ENCODE measurements at regions not wholly inside any gene's neighbourhood (a gene's known extent, or its start where the extent isn't known, plus 50 kb on each side); places are given as distances from the start of the nearest gene placed in this dataset.

DNA sequence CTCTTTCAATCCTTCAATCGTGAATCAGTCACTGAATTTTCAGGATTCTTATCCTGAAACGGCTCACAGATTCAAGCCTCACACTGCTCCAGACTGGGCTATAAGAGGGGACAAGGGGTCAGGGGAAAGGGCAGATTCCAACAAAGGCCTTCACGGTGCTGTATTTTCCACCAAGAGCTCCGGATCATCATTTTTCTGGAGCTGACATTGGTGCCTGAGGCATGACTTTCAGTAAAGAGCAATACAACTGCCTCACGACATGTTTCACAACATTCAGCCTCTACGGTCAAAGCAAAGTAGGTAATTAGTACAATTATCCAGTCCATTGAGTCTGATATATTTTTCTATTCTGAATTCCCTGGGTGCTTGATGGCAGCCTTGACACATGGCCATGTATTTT, 185.0 kb upstream of the PRICKLE2 start (continued):
- TF ChIP-seq, protein P1, sequence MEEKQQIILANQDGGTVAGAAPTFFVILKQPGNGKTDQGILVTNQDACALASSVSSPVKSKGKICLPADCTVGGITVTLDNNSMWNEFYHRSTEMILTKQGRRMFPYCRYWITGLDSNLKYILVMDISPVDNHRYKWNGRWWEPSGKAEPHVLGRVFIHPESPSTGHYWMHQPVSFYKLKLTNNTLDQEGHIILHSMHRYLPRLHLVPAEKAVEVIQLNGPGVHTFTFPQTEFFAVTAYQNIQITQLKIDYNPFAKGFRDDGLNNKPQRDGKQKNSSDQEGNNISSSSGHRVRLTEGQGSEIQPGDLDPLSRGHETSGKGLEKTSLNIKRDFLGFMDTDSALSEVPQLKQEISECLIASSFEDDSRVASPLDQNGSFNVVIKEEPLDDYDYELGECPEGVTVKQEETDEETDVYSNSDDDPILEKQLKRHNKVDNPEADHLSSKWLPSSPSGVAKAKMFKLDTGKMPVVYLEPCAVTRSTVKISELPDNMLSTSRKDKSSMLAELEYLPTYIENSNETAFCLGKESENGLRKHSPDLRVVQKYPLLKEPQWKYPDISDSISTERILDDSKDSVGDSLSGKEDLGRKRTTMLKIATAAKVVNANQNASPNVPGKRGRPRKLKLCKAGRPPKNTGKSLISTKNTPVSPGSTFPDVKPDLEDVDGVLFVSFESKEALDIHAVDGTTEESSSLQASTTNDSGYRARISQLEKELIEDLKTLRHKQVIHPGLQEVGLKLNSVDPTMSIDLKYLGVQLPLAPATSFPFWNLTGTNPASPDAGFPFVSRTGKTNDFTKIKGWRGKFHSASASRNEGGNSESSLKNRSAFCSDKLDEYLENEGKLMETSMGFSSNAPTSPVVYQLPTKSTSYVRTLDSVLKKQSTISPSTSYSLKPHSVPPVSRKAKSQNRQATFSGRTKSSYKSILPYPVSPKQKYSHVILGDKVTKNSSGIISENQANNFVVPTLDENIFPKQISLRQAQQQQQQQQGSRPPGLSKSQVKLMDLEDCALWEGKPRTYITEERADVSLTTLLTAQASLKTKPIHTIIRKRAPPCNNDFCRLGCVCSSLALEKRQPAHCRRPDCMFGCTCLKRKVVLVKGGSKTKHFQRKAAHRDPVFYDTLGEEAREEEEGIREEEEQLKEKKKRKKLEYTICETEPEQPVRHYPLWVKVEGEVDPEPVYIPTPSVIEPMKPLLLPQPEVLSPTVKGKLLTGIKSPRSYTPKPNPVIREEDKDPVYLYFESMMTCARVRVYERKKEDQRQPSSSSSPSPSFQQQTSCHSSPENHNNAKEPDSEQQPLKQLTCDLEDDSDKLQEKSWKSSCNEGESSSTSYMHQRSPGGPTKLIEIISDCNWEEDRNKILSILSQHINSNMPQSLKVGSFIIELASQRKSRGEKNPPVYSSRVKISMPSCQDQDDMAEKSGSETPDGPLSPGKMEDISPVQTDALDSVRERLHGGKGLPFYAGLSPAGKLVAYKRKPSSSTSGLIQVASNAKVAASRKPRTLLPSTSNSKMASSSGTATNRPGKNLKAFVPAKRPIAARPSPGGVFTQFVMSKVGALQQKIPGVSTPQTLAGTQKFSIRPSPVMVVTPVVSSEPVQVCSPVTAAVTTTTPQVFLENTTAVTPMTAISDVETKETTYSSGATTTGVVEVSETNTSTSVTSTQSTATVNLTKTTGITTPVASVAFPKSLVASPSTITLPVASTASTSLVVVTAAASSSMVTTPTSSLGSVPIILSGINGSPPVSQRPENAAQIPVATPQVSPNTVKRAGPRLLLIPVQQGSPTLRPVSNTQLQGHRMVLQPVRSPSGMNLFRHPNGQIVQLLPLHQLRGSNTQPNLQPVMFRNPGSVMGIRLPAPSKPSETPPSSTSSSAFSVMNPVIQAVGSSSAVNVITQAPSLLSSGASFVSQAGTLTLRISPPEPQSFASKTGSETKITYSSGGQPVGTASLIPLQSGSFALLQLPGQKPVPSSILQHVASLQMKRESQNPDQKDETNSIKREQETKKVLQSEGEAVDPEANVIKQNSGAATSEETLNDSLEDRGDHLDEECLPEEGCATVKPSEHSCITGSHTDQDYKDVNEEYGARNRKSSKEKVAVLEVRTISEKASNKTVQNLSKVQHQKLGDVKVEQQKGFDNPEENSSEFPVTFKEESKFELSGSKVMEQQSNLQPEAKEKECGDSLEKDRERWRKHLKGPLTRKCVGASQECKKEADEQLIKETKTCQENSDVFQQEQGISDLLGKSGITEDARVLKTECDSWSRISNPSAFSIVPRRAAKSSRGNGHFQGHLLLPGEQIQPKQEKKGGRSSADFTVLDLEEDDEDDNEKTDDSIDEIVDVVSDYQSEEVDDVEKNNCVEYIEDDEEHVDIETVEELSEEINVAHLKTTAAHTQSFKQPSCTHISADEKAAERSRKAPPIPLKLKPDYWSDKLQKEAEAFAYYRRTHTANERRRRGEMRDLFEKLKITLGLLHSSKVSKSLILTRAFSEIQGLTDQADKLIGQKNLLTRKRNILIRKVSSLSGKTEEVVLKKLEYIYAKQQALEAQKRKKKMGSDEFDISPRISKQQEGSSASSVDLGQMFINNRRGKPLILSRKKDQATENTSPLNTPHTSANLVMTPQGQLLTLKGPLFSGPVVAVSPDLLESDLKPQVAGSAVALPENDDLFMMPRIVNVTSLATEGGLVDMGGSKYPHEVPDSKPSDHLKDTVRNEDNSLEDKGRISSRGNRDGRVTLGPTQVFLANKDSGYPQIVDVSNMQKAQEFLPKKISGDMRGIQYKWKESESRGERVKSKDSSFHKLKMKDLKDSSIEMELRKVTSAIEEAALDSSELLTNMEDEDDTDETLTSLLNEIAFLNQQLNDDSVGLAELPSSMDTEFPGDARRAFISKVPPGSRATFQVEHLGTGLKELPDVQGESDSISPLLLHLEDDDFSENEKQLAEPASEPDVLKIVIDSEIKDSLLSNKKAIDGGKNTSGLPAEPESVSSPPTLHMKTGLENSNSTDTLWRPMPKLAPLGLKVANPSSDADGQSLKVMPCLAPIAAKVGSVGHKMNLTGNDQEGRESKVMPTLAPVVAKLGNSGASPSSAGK (IDR thresholded peaks at IDR 0.05), result no peak
- no peak for TF ChIP-seq ZNF347 (CRISPR knock-in tag; IDR thresholded peaks at IDR 0.05; ENCODE audit: low read depth)
- TF ChIP-seq SIN3A (IDR thresholded peaks at IDR 0.05; ENCODE audit: borderline replicate concordance in 2 of 2, control insufficient read depth in 1 of 2, low read depth in 2 of 2, low read length in 2 of 2), result no peak
